Progenitor cell of endocrine pancreas (in vitro differentiated cells): ENCODE measurements at regions not wholly inside any gene's neighbourhood (a gene's known extent, or its start where the extent isn't known, plus 50 kb on each side); places are given as distances from the start of the nearest gene placed in this dataset.

Experiments
- DNase-seq: peaks from one replicate; pipeline ENCODE4 v3.0.0; 2021; ENCODE audit warnings: low spot score; ENCODE audit not compliant: unreplicated experiment
- H3K27ac Mint-ChIP-seq: 2 replicates; pipeline ENCODE4 v1.8.0; 2021; ENCODE audit warnings: mild to moderate bottlenecking, moderate library complexity, mixed read lengths
- H3K27me3 Mint-ChIP-seq: 2 replicates; pipeline ENCODE4 v1.8.0; 2021; ENCODE audit warnings: mixed read lengths
- H3K36me3 Mint-ChIP-seq: 2 replicates; pipeline ENCODE4 v1.8.0; 2022; ENCODE audit warnings: mixed read lengths; ENCODE audit not compliant: insufficient read depth
- H3K4me1 Mint-ChIP-seq: 2 replicates; pipeline ENCODE4 v1.8.0; 2021; ENCODE audit warnings: low read depth, mixed read lengths
- H3K4me3 Mint-ChIP-seq: 2 replicates; pipeline ENCODE4 v1.8.0; 2021; ENCODE audit warnings: low read depth, mild to moderate bottlenecking, moderate library complexity, mixed read lengths
- H3K9me3 Mint-ChIP-seq: 2 replicates; pipeline ENCODE4 v1.8.0; 2021; ENCODE audit warnings: low read depth, mixed read lengths
- TF ChIP-seq, protein P1 (sequence below): fragments of 200-600 bp; sonication (generic); IDR thresholded peaks from one replicate; pipeline ENCODE4 v1.5.0; 2021; ENCODE audit warnings: antibody characterized with exemption, mild to moderate bottlenecking; ENCODE audit not compliant: unreplicated experiment

DNA sequence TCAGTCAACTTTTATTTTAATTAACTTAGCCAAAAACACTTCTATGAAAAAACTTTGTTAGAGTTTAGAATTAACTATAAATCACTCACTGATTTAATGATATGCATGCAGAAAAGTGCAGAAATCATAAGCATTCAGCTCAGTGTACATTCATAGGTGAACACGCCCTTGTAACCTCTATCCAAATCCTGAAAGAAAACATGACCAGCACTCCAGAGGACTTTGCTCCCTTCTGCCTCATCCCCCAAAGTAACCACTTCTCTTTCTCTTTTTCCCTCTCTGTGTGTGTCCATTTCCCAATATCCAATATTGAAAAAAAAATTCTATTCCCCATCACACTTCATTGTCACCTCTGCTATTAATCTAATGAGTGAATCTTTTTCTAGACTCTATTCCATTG is 197.1 kb upstream of the FAR2 start:
- Mint-ChIP-seq H3K27me3 (no peaks in the 10 kb centered on the region), H3K36me3 (no peaks in the 10 kb centered on the region), H3K27ac (no peak overlapping the region), H3K9me3 (no peaks in the 10 kb centered on the region), H3K4me1 (peaks cover 9% of the 10 kb centered on the region), H3K4me3 (no peak overlapping the region)
- TF ChIP-seq, protein P1, sequence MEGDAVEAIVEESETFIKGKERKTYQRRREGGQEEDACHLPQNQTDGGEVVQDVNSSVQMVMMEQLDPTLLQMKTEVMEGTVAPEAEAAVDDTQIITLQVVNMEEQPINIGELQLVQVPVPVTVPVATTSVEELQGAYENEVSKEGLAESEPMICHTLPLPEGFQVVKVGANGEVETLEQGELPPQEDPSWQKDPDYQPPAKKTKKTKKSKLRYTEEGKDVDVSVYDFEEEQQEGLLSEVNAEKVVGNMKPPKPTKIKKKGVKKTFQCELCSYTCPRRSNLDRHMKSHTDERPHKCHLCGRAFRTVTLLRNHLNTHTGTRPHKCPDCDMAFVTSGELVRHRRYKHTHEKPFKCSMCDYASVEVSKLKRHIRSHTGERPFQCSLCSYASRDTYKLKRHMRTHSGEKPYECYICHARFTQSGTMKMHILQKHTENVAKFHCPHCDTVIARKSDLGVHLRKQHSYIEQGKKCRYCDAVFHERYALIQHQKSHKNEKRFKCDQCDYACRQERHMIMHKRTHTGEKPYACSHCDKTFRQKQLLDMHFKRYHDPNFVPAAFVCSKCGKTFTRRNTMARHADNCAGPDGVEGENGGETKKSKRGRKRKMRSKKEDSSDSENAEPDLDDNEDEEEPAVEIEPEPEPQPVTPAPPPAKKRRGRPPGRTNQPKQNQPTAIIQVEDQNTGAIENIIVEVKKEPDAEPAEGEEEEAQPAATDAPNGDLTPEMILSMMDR, result no peak
- DNase-seq, result no peak

DNA sequence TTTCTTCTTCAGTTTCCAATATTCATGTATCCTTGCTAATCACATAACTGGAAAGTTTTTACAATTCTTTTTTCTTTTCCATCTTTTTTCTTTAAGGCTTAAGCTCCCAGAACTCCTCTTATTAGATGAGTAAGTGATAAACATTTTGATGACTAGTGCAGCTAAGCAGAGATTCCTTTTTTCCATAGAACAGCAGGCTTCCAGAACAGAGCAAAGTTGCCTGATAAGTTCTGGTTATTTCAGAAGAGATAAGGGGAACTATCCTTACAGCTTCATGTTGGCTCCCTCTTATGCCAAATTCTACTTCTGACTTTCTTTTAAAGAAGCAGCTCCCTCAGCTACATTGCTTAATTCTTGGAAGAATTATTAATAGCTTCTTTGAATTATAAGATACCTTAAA is 194.7 kb upstream of the FAR2 start:
- Mint-ChIP-seq H3K36me3 (no peaks in the 10 kb centered on the region), H3K27ac (no peak overlapping the region), H3K9me3 (no peaks in the 10 kb centered on the region), H3K27me3 (no peaks in the 10 kb centered on the region), H3K4me1 (peaks cover 9% of the 10 kb centered on the region), H3K4me3 (no peak overlapping the region)
- DNase-seq, result no peak
- TF ChIP-seq, protein P1, result no peak

DNA sequence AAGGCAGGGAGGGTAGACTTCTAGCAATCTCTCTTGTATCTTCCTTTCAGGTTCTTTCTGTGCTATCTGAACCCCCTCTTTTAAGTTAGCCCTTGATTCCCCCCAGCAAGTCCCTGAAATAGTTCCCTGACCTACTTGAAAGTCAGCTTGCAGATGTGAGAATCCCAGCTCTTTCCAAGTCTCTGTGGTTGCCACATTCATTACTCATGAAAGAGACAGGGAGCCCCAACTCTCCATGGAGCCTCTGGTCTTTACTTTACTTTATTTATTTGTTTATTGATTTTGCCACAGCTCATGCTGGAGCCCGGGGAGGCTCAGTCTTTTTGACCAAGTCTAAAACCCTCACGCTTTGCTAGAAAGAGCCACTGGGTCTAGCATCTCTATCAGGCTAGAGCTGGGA is 193.6 kb upstream of the FAR2 start:
- no peak for DNase-seq
- no peak overlapping the region for H3K27ac Mint-ChIP-seq
- no peaks in the 10 kb centered on the region for H3K9me3 Mint-ChIP-seq
- peaks cover 9% of the 10 kb centered on the region for H3K4me1 Mint-ChIP-seq
- no peaks in the 10 kb centered on the region for H3K27me3 Mint-ChIP-seq
- H3K4me3 Mint-ChIP-seq, result no peak overlapping the region
- no peaks in the 10 kb centered on the region for H3K36me3 Mint-ChIP-seq
- TF ChIP-seq, protein P1, result no peak

DNA sequence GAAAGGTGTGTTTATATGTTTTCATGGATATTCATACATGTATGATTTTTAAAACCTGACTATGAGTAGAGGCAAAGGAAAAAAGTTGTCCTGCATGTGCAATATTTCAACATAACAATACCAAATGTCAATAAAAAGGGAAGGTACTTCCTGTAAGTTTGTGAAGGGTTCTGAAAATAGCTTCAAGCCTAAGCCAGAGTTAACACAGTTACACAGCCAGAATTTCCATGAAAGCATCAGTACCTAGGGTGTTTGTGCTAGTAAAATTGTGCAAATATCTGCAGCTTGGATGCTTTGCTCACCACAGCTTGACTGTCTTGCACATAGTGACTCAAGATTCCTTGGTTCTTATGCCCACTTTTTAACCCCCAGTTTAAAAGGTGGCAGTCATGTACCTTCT is 193.1 kb upstream of the FAR2 start:
- Mint-ChIP-seq H3K4me3 (no peak overlapping the region), H3K27ac (no peak overlapping the region), H3K27me3 (no peaks in the 10 kb centered on the region), H3K4me1 (peaks cover 9% of the 10 kb centered on the region), H3K36me3 (no peaks in the 10 kb centered on the region), H3K9me3 (no peaks in the 10 kb centered on the region)
- DNase-seq, result no peak
- TF ChIP-seq, protein P1, result no peak

DNA sequence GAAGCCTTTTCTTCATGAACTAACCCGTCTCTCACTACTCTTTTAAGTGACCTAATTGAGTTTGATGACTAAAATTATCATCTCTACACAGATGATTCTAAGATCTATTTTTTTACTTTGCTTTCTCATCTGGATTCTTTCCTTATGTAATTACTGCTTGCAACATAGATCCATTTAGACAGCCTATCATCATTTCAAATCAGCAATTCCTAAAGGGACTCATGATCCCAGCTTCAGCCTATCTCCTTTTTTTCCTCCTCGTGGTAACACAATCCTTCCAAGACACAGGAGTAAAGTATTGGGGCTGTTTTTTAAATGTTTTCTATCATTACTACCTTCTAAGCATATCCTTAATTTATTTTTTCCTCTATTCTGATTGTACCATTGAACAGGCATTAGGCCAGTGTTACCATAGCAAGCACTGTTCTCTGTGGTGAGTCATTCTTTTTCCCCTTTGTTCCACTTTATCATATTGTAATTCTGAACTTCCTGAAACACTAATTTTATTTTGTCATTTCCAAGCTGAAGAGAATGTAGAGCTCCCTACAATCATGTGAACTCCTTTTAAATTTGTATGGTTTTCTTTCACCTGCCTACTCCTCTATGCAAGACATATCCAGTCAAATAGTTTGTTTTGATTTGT is 190.4 kb upstream of the FAR2 start:
- H3K9me3 Mint-ChIP-seq, result no peaks in the 10 kb centered on the region
- TF ChIP-seq, protein P1, result no peak
- H3K36me3 Mint-ChIP-seq, result no peaks in the 10 kb centered on the region
- no peak for DNase-seq
- H3K27ac Mint-ChIP-seq, result no peak overlapping the region
- H3K27me3 Mint-ChIP-seq, result no peaks in the 10 kb centered on the region
- H3K4me1 Mint-ChIP-seq, result peaks cover 9% of the 10 kb centered on the region
- no peak overlapping the region for H3K4me3 Mint-ChIP-seq
